GM12878 (cell line): ENCODE measurements at regions not wholly inside any gene's neighbourhood (a gene's known extent, or its start where the extent isn't known, plus 50 kb on each side); places are given as distances from the start of the nearest gene placed in this dataset.
A peak's percentile ranks its signal among the peaks of the same experiment; 100 is the strongest.
"Not testable (repeated sequence)": the region's sequence is repeated elsewhere in the genome, so short reads cannot be mapped to it uniquely, and the experiment has no call there.

Experiments
- ATAC-seq: fragments of 200-7000 bp; cut with Tn5 transposase; 3 replicates; pipeline ENCODE4 v1.9.1; 2020; ENCODE audit warnings: mild to moderate bottlenecking, moderate library complexity
- BruUV-seq: library from RNA; stranded (reverse); fragments of 400-500 nt; replicated peaks from 2 replicates; lab custom pipeline; 2021; lab: Mats Ljungman, UMichigan
- CTCF ChIA-PET: fragments of 300-600 bp; sonication (Branson Sonifier 250); formaldehyde crosslinking; extraction: SDS; loops from one replicate; lab custom pipeline; 2021; ENCODE audit warnings: inconsistent platforms; lab: Yijun Ruan, JAX
- POLR2A ChIA-PET: fragments of 350-600 bp; formaldehyde crosslinking; extraction: SDS; loops from one replicate; lab custom pipeline; 2021; ENCODE audit warnings: inconsistent platforms; lab: Charles Lee
- RAD21 ChIA-PET: fragments of 300-600 bp; sonication (Branson Sonifier 250); formaldehyde crosslinking; loops from one replicate; lab custom pipeline; 2023; ENCODE audit warnings: antibody characterized with exemption; ENCODE audit not compliant: unreplicated experiment; lab: Charles Lee
- SMC1A ChIA-PET: fragments of 300-600 bp; sonication (Branson Sonifier 250); formaldehyde crosslinking; loops from one replicate; lab custom pipeline; 2023; ENCODE audit not compliant: unreplicated experiment, uncharacterized antibody; lab: Charles Lee
- DNase-seq: peaks from one replicate; pipeline ENCODE4 v3.0.0-alpha.2; 2011; ENCODE audit warnings: low read depth, low spot score
- FAIRE-seq: peaks from 3 replicates; lab custom pipeline; 2011; peaks lifted over from hg19 to GRCh38; lab: Jason Lieb, UNC
- H2AFZ ChIP-seq: 2 replicates; pipeline ENCODE4 v1.6.0; 2011; ENCODE audit warnings: low read depth, low read length, control low read depth; ENCODE audit not compliant: control insufficient read depth
- H3K27ac ChIP-seq: 2 replicates; pipeline ENCODE4 v1.5.1; 2011; ENCODE audit warnings: control low read depth; ENCODE audit not compliant: control insufficient read depth, insufficient read depth
- H3K27me3 ChIP-seq, 2 experiments: replicated peaks in 1 of 2; 2 replicates each; pipeline versions ENCODE4 v1.6.0 to v1.6.1; 2011; ENCODE audit warnings: low read length in 1 of 2; ENCODE audit not compliant: control insufficient read depth in 2 of 2, insufficient read depth in 2 of 2
- H3K36me3 ChIP-seq, 2 experiments: 2 replicates each; pipeline ENCODE4 v1.5.1; 2011; ENCODE audit warnings: low read length in 1 of 2; ENCODE audit not compliant: control insufficient read depth in 2 of 2, insufficient read depth in 2 of 2
- H3K4me1 ChIP-seq: 2 replicates; pipeline ENCODE4 v1.6.1; 2011; ENCODE audit warnings: mild to moderate bottlenecking, low read length, moderate library complexity, mixed read lengths; ENCODE audit not compliant: control insufficient read depth, insufficient read depth
- H3K4me2 ChIP-seq: 2 replicates; pipeline ENCODE4 v1.6.0; 2011; ENCODE audit warnings: control low read depth; ENCODE audit not compliant: control insufficient read depth, insufficient read depth
- H3K4me3 ChIP-seq: fragments of 200-600 bp; sonication (generic); 2 replicates; pipeline ENCODE4 v1.5.1; 2016
- H3K79me2 ChIP-seq: 2 replicates; pipeline ENCODE4 v1.6.0; 2011; ENCODE audit warnings: low read length; ENCODE audit not compliant: control insufficient read depth, insufficient read depth
- H3K9ac ChIP-seq: 2 replicates; pipeline ENCODE4 v1.8.0; 2011; ENCODE audit warnings: low read length, control low read depth, mixed read lengths; ENCODE audit not compliant: control insufficient read depth, insufficient read depth
- H3K9me3 ChIP-seq: replicated peaks from 3 replicates; pipeline ENCODE4 v1.5.1; 2011; ENCODE audit warnings: mild to moderate bottlenecking, low read length; ENCODE audit not compliant: control insufficient read depth, insufficient read depth
- H4K20me1 ChIP-seq: 2 replicates; pipeline ENCODE4 v1.6.0; 2011; ENCODE audit not compliant: control insufficient read depth, insufficient read depth
- CBX3 ChIP-seq: fragments of 200-600 bp; sonication (generic); IDR thresholded peaks from 2 replicates; pipeline ENCODE4 v1.6.1; 2016; ENCODE audit warnings: low read depth, borderline replicate concordance
- FOXK2 ChIP-seq: fragments of 450-650 bp; IDR thresholded peaks from 2 replicates; pipeline ENCODE4 v1.6.1; 2017; ENCODE audit warnings: mild to moderate bottlenecking, moderate library complexity
- HDAC2 ChIP-seq: fragments of 200-600 bp; sonication (generic); IDR thresholded peaks from 2 replicates; pipeline ENCODE4 v1.6.1; 2017
- LARP7 ChIP-seq: fragments of 450-650 bp; IDR thresholded peaks from 2 replicates; pipeline ENCODE4 v1.6.1; 2017; ENCODE audit warnings: mild to moderate bottlenecking
- RELB ChIP-seq: fragments of 450-650 bp; IDR thresholded peaks from 2 replicates; pipeline ENCODE4 v1.6.1; 2017; ENCODE audit warnings: low read depth, mild to moderate bottlenecking, moderate library complexity
- SIN3A ChIP-seq: IDR thresholded peaks from 2 replicates; pipeline ENCODE4 v1.6.1; 2012; ENCODE audit warnings: low read depth, low read length, improper control_type of control experiment
- WGBS: methylation state at CpG from one replicate; pipeline ENCODE4 v1.1.6; 2016; ENCODE audit warnings: low lambda C conversion rate; ENCODE audit not compliant: insufficient replicate concordance, insufficient coverage; ENCODE audit errors: missing lambda C conversion rate; 5-methylcytosine and 5-hydroxymethylcytosine counted together
- in situ Hi-C: fragments of 300-500 bp; cut with MboI; formaldehyde crosslinking; loops from 9 replicates; pipeline ENCODE4 v1.14.3; 2018; ENCODE audit warnings: mixed read lengths
- intact Hi-C: fragments of 100-400 bp; cut with micrococcal nuclease; formaldehyde crosslinking; loops from one replicate; pipeline ENCODE4 v1.14.2; 2022; ENCODE audit not compliant: unreplicated experiment

GRCh38 chr16:35599429-35600160 lies 2140.2 kb downstream of the TP53TG3F start (continued):
- TF ChIP-seq SIN3A (no peak), HDAC2 (no peak), LARP7 (no peak), CBX3 (no peak), FOXK2 (no peak), RELB (peak; percentile 41; the same call in 1 of the 2 replicates)

GRCh38 chr16:35600161-35600555 lies 2140.7 kb downstream of the TP53TG3F start:
- H3K36me3 ChIP-seq, H3K9ac ChIP-seq, H3K4me3 ChIP-seq, SMC1A ChIA-PET, ATAC-seq, H3K27me3 ChIP-seq, FAIRE-seq, H3K4me2 ChIP-seq, H3K9me3 ChIP-seq, H3K79me2 ChIP-seq, H3K4me1 ChIP-seq, H3K27ac ChIP-seq, BruUV-seq, RAD21 ChIA-PET, H4K20me1 ChIP-seq, CTCF ChIA-PET, H2AFZ ChIP-seq, DNase-seq, POLR2A ChIA-PET: not testable (repeated sequence)
- in situ Hi-C loops = loop anchor here (10.0 kb wide), 1 partner anchor 55 kb away; no protein-coding TSS in a partner anchor
- 0% methylated on average over 2 of the region's 2 CpGs for WGBS
- intact Hi-C loops = loop anchor here (10.0 kb wide), 1 partner anchor 55 kb away; no protein-coding TSS in a partner anchor
